GM12864 (cell line): ENCODE measurements at regions not wholly inside any gene's neighbourhood (a gene's known extent, or its start where the extent isn't known, plus 50 kb on each side); places are given as distances from the start of the nearest gene placed in this dataset.

ENCODE experiments used
- DNase-seq: peaks from one replicate; pipeline ENCODE4 v3.0.0-alpha.2; 2011; ENCODE audit warnings: low read depth
- H3K4me3 ChIP-seq: 2 replicates; pipeline ENCODE4 v1.5.1; 2011; ENCODE audit warnings: mild to moderate bottlenecking, low read depth, low read length, control low read depth
- CTCF ChIP-seq: IDR thresholded peaks from 2 replicates; pipeline ENCODE4 v1.5.1; 2011; ENCODE audit warnings: low read depth, mild to moderate bottlenecking, moderate library complexity, low read length, control low read depth, inconsistent platforms; ENCODE audit errors: missing control alignments

- DNase-seq: no peak
- TF ChIP-seq CTCF: no peak
- H3K4me3 ChIP-seq: no peak overlapping the region
Measured at GRCh38 chr4:22077571-22077970, 129.0 kb upstream of the KCNIP4 start.

- no peak for DNase-seq
- H3K4me3 ChIP-seq: no peak overlapping the region
- no peak for TF ChIP-seq CTCF
Measured at GRCh38 chr4:22072726-22073125, 124.2 kb upstream of the KCNIP4 start.

- no peak for TF ChIP-seq CTCF
- DNase-seq: no peak
- no peak overlapping the region for H3K4me3 ChIP-seq
Measured at GRCh38 chr4:22072240-22072639, 123.7 kb upstream of the KCNIP4 start.

GRCh38 chr4:22071749-22072148 is 123.2 kb upstream of the KCNIP4 start:
- DNase-seq: no peak
- H3K4me3 ChIP-seq: no peak overlapping the region
- no peak for TF ChIP-seq CTCF

DNA sequence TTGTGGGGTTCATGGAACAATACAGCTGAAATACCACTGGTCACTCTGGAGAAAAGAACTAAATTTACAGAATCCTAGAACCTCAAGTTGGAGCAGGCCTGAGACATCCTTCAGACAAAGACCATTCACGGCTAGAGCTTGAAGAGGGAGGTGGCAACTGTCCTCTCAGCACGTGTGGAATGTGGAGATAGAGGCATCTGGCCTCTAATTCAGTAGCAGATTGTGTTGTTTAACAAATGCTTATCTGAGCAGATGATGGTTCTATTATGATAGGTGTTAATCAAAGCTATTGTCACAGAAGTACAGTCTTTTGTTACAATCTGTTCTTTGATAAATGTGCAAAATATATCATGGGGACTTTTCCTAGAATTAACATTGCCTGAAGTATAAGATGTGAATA is 121.7 kb upstream of the KCNIP4 start:
- no peak for TF ChIP-seq CTCF
- H3K4me3 ChIP-seq: no peak overlapping the region
- no peak for DNase-seq

DNA sequence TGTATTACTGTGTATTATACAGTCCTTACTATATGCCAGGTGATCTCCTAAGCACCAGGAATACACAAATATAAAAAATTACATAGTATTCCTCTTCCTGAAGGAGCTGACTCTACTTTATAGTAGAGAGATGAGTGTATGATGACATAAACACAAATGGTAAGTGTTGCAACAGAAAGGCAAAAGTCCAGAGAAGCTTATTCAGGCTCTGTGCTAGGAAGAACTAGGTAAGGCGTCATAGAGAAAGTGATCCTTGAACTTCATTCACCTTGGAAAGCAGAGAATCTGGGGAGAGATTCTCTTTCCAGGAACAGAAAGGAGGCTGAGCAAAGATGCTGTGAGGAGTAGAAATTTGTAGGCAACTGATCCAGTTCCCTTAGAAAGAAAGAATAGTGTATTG is 115.0 kb upstream of the KCNIP4 start:
- no peak for TF ChIP-seq CTCF
- no peak overlapping the region for H3K4me3 ChIP-seq
- DNase-seq: no peak

DNA sequence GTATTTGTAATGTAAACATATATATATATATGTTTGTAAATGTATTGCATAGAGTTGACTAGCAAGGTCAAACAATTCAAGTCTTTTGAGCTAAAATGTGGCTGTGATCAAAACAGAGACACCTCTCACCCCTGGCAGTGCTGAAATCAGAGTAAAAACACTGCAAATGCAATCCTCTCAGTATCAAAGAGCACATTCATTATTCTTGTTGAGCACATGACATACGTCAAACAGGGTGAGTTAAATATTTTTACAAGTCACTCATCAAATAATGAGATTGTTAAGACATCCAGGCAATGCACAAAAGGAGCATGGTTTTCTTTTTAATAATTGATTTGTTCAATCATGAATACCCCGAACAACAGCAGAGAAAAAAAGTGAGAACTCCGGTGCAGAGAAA is 114.1 kb upstream of the KCNIP4 start:
- no peak for TF ChIP-seq CTCF
- DNase-seq: no peak
- H3K4me3 ChIP-seq: no peak overlapping the region
